ENCODE measurements at regions not wholly inside any gene's neighbourhood (a gene's known extent, or its start where the extent isn't known, plus 50 kb on each side); places are given as distances from the start of the nearest gene placed in this dataset.
"Not testable (repeated sequence)": the region's sequence is repeated elsewhere in the genome, so short reads cannot be mapped to it uniquely, and the experiment has no call there.

- DNase-seq (ENCODE audit: low read depth in 4 of 4, low spot score in 2 of 4): no peak
Measured at GRCh38 chr15:69664572-69665571, 212.3 kb downstream of the RPLP1 start.

- DNase-seq (ENCODE audit: low read depth in 4 of 4, low spot score in 2 of 4): no peak
Measured at GRCh38 chr15:69665641-69666111, 213.1 kb downstream of the RPLP1 start.

GRCh38 chr15:69666441-69666882 is 213.8 kb downstream of the RPLP1 start:
- DNase-seq (ENCODE audit: low read depth in 4 of 4, low spot score in 2 of 4): no peak

- DNase-seq (ENCODE audit: low read depth in 4 of 4, low spot score in 2 of 4): no peak
Measured at GRCh38 chr15:69666921-69667811, 214.5 kb downstream of the RPLP1 start.

GRCh38 chr15:69668039-69668705 is 215.6 kb downstream of the RPLP1 start:
- DNase-seq (ENCODE audit: low read depth in 4 of 4, low spot score in 2 of 4): no peak

- DNase-seq (ENCODE audit: low read depth in 4 of 4, low spot score in 2 of 4): no peak
Measured at GRCh38 chr15:69668963-69669362, 216.3 kb downstream of the RPLP1 start.

GRCh38 chr15:69669446-69669845 is 216.8 kb downstream of the RPLP1 start:
- no peak for DNase-seq (ENCODE audit: low read depth in 4 of 4, low spot score in 2 of 4)

- DNase-seq (ENCODE audit: low read depth in 4 of 4, low spot score in 2 of 4): peak in 1 of 4 donors; percentile 65
Measured at GRCh38 chr15:69673291-69673881, 220.8 kb downstream of the RPLP1 start.

- DNase-seq (ENCODE audit: low read depth in 4 of 4, low spot score in 2 of 4): no peak
Measured at GRCh38 chr15:69675731-69676130, 223.1 kb downstream of the RPLP1 start.

GRCh38 chr15:69677403-69677802 is 224.8 kb downstream of the RPLP1 start:
- DNase-seq (ENCODE audit: low read depth in 4 of 4, low spot score in 2 of 4): no peak

GRCh38 chr15:69679623-69680228 is 227.1 kb downstream of the RPLP1 start:
- no peak for DNase-seq (ENCODE audit: low read depth in 4 of 4, low spot score in 2 of 4)

GRCh38 chr15:69684823-69685222 is 232.2 kb downstream of the RPLP1 start:
- DNase-seq (ENCODE audit: low read depth in 4 of 4, low spot score in 2 of 4): not testable (repeated sequence)

GRCh38 chr15:69685512-69686452 is 233.2 kb downstream of the RPLP1 start:
- no peak for DNase-seq (ENCODE audit: low read depth in 4 of 4, low spot score in 2 of 4)

- DNase-seq (ENCODE audit: low read depth in 4 of 4, low spot score in 2 of 4): no peak
Measured at GRCh38 chr15:69686626-69687025, 234.0 kb downstream of the RPLP1 start.

- no peak for DNase-seq (ENCODE audit: low read depth in 4 of 4, low spot score in 2 of 4)
Measured at GRCh38 chr15:69689133-69689532, 236.5 kb downstream of the RPLP1 start.

- no peak for DNase-seq (ENCODE audit: low read depth in 4 of 4, low spot score in 2 of 4)
Measured at GRCh38 chr15:69691307-69692015, 238.8 kb downstream of the RPLP1 start.

GRCh38 chr15:69692342-69692741 is 239.7 kb downstream of the RPLP1 start:
- DNase-seq (ENCODE audit: low read depth in 4 of 4, low spot score in 2 of 4): no peak

- DNase-seq (ENCODE audit: low read depth in 4 of 4, low spot score in 2 of 4): no peak
Measured at GRCh38 chr15:69693059-69693458, 240.4 kb downstream of the RPLP1 start.

Measured in left renal cortex interstitium (tissue), 4 donors.